H1 (cell line): ENCODE measurements at regions not wholly inside any gene's neighbourhood (a gene's known extent, or its start where the extent isn't known, plus 50 kb on each side); places are given as distances from the start of the nearest gene placed in this dataset.

Source experiments
- ASH2L ChIP-seq: fragments of 200-600, 300-600 bp; sonication (generic); IDR thresholded peaks from one replicate; pipeline ENCODE4 v1.7.1; 2017; ENCODE audit warnings: low read length
- BACH1 ChIP-seq: IDR thresholded peaks from 2 replicates; pipeline ENCODE4 v1.6.1; 2012; ENCODE audit warnings: low read length, improper control_type of control experiment
- EGR1 ChIP-seq: IDR thresholded peaks from 2 replicates; pipeline ENCODE4 v1.6.1; 2011; ENCODE audit warnings: low read depth, low read length, borderline replicate concordance
- EP300 ChIP-seq, 2 experiments: IDR thresholded peaks; 1 replicate in 1 of 2; 2 replicates in 1 of 2; pipeline ENCODE4 v1.6.1; 2011 to 2012; ENCODE audit warnings: low read depth in 2 of 2, low read length in 2 of 2, mild to moderate bottlenecking in 2 of 2, borderline replicate concordance in 1 of 2, inconsistent platforms in 1 of 2, moderate library complexity in 1 of 2
- GTF2F1 ChIP-seq: IDR thresholded peaks from 2 replicates; pipeline ENCODE4 v1.6.1; 2012; ENCODE audit warnings: low read depth, low read length, improper control_type of control experiment, borderline replicate concordance
- HDAC2 ChIP-seq, 2 experiments: fragments of 300-600 bp in 1 of 2; sonication (generic) in 1 of 2; IDR thresholded peaks; 2 replicates each; pipeline ENCODE4 v1.6.1; 2011 to 2012; ENCODE audit warnings: low read depth in 2 of 2, low read length in 2 of 2, mild to moderate bottlenecking in 2 of 2, moderate library complexity in 2 of 2, borderline replicate concordance in 1 of 2, inconsistent platforms in 1 of 2
- JUND ChIP-seq: IDR thresholded peaks from 2 replicates; pipeline ENCODE4 v1.6.1; 2011; ENCODE audit warnings: mild to moderate bottlenecking, improper control_type of control experiment, low read length
- SIN3A ChIP-seq, 2 experiments: IDR thresholded peaks in 1 of 2; conservative IDR thresholded peaks in 1 of 2; 2 replicates each; pipeline ENCODE4 v1.6.1; 2011 to 2012; ENCODE audit warnings: low read length in 2 of 2, improper control_type of control experiment in 1 of 2, low read depth in 1 of 2, mild to moderate bottlenecking in 1 of 2
- TCF12 ChIP-seq: IDR thresholded peaks from 2 replicates; pipeline ENCODE4 v1.6.1; 2011; ENCODE audit warnings: low read depth, mild to moderate bottlenecking, low read length
- TF ChIP-seq, protein P1 (sequence below), 3 experiments: IDR thresholded peaks; 1 replicate in 2 of 3; 2 replicates in 1 of 3; pipeline versions ENCODE4 v1.5.1 to v1.6.1; 2011; ENCODE audit warnings: low read length in 3 of 3, mild to moderate bottlenecking in 3 of 3, inconsistent platforms in 2 of 3, low read depth in 1 of 3, moderate library complexity in 1 of 3; ENCODE audit not compliant: insufficient read depth in 1 of 3; ENCODE audit errors: control extremely low read depth in 1 of 3

DNA sequence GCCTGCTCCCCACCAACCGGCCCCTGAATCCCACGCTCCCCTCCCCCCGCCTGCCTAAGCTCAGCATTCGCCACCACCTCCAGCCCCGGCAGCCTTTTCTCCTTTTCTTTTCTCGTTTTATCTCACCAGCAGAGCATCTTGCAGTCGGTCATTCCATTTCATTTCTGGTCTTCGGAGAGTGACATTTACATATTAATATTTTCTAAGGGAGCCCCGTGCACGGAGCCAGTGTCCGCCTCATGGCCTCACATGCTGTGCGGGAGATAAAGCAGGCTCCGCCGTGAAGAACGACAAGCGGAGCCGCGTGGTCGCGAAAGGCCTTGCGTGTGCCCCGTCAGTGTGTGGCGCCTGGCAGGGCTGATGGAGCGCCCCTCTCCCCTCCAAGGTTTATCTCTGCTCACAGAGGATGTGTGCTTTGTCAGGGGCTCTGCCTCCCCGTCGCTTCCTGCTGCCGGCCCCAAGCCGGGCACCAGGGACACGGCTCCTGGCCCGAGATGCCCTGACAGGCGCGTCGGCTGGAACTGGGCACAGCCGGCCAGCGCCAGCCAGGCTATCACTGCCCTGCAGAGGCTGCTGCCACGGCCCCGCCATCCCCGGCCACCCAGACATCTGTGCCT is 95.5 kb upstream of the GSE1 start:
- TF ChIP-seq HDAC2 (IDR thresholded peaks at IDR 0.05; ENCODE audit: borderline replicate concordance in 1 of 2, low read depth in 2 of 2, low read length in 2 of 2): no peak
- no peak for TF ChIP-seq GTF2F1
- TF ChIP-seq EGR1: no peak
- no peak for TF ChIP-seq TCF12
- TF ChIP-seq, protein P1, sequence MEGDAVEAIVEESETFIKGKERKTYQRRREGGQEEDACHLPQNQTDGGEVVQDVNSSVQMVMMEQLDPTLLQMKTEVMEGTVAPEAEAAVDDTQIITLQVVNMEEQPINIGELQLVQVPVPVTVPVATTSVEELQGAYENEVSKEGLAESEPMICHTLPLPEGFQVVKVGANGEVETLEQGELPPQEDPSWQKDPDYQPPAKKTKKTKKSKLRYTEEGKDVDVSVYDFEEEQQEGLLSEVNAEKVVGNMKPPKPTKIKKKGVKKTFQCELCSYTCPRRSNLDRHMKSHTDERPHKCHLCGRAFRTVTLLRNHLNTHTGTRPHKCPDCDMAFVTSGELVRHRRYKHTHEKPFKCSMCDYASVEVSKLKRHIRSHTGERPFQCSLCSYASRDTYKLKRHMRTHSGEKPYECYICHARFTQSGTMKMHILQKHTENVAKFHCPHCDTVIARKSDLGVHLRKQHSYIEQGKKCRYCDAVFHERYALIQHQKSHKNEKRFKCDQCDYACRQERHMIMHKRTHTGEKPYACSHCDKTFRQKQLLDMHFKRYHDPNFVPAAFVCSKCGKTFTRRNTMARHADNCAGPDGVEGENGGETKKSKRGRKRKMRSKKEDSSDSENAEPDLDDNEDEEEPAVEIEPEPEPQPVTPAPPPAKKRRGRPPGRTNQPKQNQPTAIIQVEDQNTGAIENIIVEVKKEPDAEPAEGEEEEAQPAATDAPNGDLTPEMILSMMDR (IDR thresholded peaks at IDR 0.05; ENCODE audit: control extremely low read depth in 1 of 3, insufficient read depth in 1 of 3, low read depth in 1 of 3, low read length in 3 of 3): no peak
- TF ChIP-seq ASH2L: no peak
- TF ChIP-seq EP300 (IDR thresholded peaks at IDR 0.05; ENCODE audit: borderline replicate concordance in 1 of 2, low read depth in 2 of 2, low read length in 2 of 2): no peak
- TF ChIP-seq SIN3A (conservative IDR thresholded peaks at IDR 0.05 in 1 of 2, IDR thresholded peaks at IDR 0.05 in 1 of 2; ENCODE audit: low read depth in 1 of 2, low read length in 2 of 2): no peak
- no peak for TF ChIP-seq BACH1
- no peak for TF ChIP-seq JUND
